Prostate gland (tissue), 2 donors: ENCODE measurements at regions not wholly inside any gene's neighbourhood (a gene's known extent, or its start where the extent isn't known, plus 50 kb on each side); places are given as distances from the start of the nearest gene placed in this dataset.
"Not testable (repeated sequence)": the region's sequence is repeated elsewhere in the genome, so short reads cannot be mapped to it uniquely, and the experiment has no call there.

Source experiments
- DNase-seq: peaks from one replicate; pipeline ENCODE4 v3.0.0-alpha.2; 2019; ENCODE audit warnings: low spot score
- H3K27ac ChIP-seq, 2 donors: fragments of 200-600 bp; sonication (generic); 2 replicates each; pipeline ENCODE4 v1.5.1; 2017 to 2019
- H3K27me3 ChIP-seq: fragments of 200-600 bp; sonication (generic); replicated peaks from 2 replicates; pipeline ENCODE4 v1.5.1; 2019; ENCODE audit not compliant: insufficient read depth
- H3K36me3 ChIP-seq, 2 donors: fragments of 200-600 bp; sonication (generic); 1 replicate in 1 of 2; 2 replicates in 1 of 2; pipeline versions ENCODE4 v1.5.1 to v1.8.1; 2017 to 2019
- H3K4me1 ChIP-seq: fragments of 200-600 bp; sonication (generic); replicated peaks from 2 replicates; pipeline ENCODE4 v1.5.1; 2019
- H3K4me3 ChIP-seq, 2 donors: fragments of 200-600 bp; sonication (generic); 2 replicates each; pipeline ENCODE4 v1.5.1; 2017 to 2019
- H3K9me3 ChIP-seq: fragments of 200-600 bp; sonication (generic); 2 replicates; pipeline ENCODE4 v1.5.1; 2017
- WGBS: methylation state at CpG from one replicate; pipeline ENCODE4 v1.1.5; 2018; 5-methylcytosine and 5-hydroxymethylcytosine counted together
- intact Hi-C: fragments of 100-400 bp; cut with DNase I; formaldehyde crosslinking; loops from one replicate; pipeline ENCODE4 v1.14.2; 2022
- small RNA-seq, 2 donors: library from RNA; depleted of rRNA; stranded (forward); fragments of <200 nt; gene quantifications; one replicate each; pipeline ENCODE3, GENCODE V24; 2016

GRCh38 chr1:120657804-120658203 is 65.9 kb upstream of the NBPF26 start:
- 60% methylated on average over 1 of the region's 2 CpGs for WGBS
- intact Hi-C loops, H3K36me3 ChIP-seq, H3K27ac ChIP-seq, H3K4me3 ChIP-seq, H3K27me3 ChIP-seq, DNase-seq, H3K9me3 ChIP-seq, H3K4me1 ChIP-seq: not testable (repeated sequence)

- H3K36me3 ChIP-seq, H3K27ac ChIP-seq, intact Hi-C loops, H3K9me3 ChIP-seq, H3K27me3 ChIP-seq, DNase-seq, H3K4me3 ChIP-seq, H3K4me1 ChIP-seq: not testable (repeated sequence)
Observed at GRCh38 chr1:120658622-120659021, 65.1 kb upstream of the NBPF26 start.

GRCh38 chr1:120659133-120659532 is 64.6 kb upstream of the NBPF26 start:
- no CpG with 5 or more reads among the region's 2 CpGs for WGBS
- H3K36me3 ChIP-seq, H3K27ac ChIP-seq, intact Hi-C loops, H3K4me3 ChIP-seq, DNase-seq, H3K9me3 ChIP-seq, H3K4me1 ChIP-seq, H3K27me3 ChIP-seq: not testable (repeated sequence)

GRCh38 chr1:120664376-120665249 is 59.1 kb upstream of the NBPF26 start:
- WGBS: no CpG with 5 or more reads among the region's 22 CpGs
- DNase-seq, H3K27ac ChIP-seq, H3K36me3 ChIP-seq, intact Hi-C loops, H3K9me3 ChIP-seq, H3K27me3 ChIP-seq, H3K4me1 ChIP-seq, H3K4me3 ChIP-seq: not testable (repeated sequence)

- H3K9me3 ChIP-seq, H3K4me3 ChIP-seq, intact Hi-C loops, H3K27ac ChIP-seq, H3K4me1 ChIP-seq, H3K27me3 ChIP-seq, DNase-seq, H3K36me3 ChIP-seq: not testable (repeated sequence)
- WGBS: no CpG with 5 or more reads among the region's 33 CpGs
Observed at GRCh38 chr1:120665250-120665577, 58.5 kb upstream of the NBPF26 start.

- H3K27ac ChIP-seq, H3K9me3 ChIP-seq, H3K27me3 ChIP-seq, H3K4me1 ChIP-seq, intact Hi-C loops, DNase-seq, H3K36me3 ChIP-seq, H3K4me3 ChIP-seq: not testable (repeated sequence)
- no CpG with 5 or more reads among the region's 1 CpG for WGBS
Observed at GRCh38 chr1:120668187-120668586, 55.6 kb upstream of the NBPF26 start.

Small RNA genes in the stretch of these regions (small RNA-seq; reads per million reads assigned to genes)
- gene RF00004: 0 reads per million in 2 donors
